GM18507 (cell line): ENCODE measurements at regions not wholly inside any gene's neighbourhood (a gene's known extent, or its start where the extent isn't known, plus 50 kb on each side); places are given as distances from the start of the nearest gene placed in this dataset.
"Not testable (repeated sequence)": the region's sequence is repeated elsewhere in the genome, so short reads cannot be mapped to it uniquely, and the experiment has no call there.

Source experiments
- DNase-seq: peaks from one replicate; pipeline ENCODE4 v3.0.0; 2011; ENCODE audit warnings: low read depth; ENCODE audit not compliant: insufficient read length; ENCODE audit errors: extremely low spot score
- FAIRE-seq: peaks from 2 replicates; lab custom pipeline; 2011; peaks lifted over from hg19 to GRCh38; lab: Jason Lieb, UNC

DNA sequence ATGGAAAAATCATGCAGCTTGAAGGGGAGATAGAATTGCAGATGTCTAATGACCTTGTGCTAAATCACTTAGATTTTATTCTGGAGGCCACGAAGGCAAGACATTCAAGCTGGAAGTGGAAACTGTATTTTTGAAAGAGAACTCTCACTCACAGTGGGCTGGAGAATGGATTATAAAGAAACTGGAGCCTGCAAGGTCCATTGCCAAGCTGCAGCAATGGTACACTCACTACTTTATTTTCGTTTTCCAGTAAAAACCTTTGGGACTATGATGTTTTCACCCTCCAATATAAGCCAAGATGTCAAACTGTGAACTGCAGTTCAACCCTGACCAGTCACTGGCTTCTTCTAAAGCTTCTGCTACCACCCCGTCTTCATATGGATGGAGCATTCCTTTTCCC lies 62.0 kb downstream of the SKIDA1 start:
- DNase-seq (no peak), FAIRE-seq (no peak)

DNA sequence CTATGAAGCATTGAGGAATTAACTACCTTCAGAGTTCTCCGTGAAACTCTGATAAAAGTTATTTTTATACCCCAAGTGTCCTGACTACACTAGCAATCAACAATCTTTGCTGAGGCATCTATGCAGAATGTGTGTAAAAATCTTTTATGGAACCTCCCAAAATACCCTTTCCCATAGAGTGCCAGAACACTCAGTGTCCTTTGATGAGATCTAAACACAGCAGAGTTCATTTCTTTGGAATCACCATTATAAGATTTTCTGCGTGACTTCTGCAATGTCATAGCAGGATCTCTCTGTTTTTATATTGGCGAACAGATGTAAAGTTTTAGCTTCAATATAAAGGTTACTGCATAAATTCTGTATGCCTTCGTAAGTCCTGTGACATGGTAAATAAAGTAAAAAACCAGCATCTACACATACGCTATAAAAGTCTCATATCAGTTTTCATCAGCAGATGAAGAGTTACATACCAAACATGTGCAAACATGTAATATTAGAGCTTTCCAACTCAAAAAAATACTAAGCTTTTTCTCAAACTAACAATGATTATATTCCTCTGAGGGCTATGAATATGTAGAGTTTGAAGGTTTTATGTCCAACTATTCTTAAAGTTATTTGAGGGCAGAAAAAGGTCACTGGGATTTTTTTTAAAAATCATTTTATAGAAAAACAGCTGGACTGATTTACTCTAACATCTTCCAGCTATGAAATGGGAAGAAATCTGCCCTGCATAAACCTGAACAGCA lies 67.2 kb downstream of the SKIDA1 start:
- DNase-seq (no peak), FAIRE-seq (no peak)

DNA sequence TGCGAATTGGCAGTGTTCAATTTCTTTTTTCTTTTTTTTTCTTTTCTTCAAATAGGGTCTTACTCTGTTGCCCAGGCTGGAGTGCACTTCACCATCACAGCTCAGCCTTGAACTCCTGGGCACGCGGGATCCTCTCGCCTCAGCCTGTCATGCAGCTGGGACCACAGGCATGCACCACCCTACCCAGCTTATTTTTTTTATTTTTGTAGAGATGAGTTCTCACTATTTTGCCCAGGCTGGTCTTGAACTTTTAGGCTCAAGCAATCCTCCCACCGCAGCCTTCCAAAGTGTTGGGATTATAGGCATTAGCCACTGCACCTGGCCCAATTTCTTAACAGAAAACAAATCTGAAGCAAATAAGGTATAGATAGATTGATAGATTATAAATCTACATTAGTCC lies 69.3 kb downstream of the SKIDA1 start:
- DNase-seq: no peak
- no peak for FAIRE-seq

DNA sequence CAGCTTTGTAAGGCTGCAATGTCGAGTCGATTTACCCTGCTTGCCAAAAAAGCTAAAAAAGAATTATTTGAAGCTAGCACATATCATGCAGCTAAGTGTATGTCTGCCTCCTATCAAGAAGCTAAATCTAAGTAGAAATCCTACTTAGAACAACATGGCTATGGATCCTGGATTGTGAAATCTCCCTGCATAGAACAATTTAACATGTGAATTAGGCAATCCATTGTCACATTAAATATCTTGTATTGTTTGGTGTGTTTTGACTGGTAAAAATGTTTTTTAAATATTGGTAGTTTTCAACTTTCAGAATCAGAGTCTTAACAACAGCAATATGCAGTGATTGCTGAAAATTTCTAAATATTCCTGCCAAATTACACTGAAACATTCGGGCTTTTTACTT lies 73.3 kb downstream of the SKIDA1 start:
- FAIRE-seq: no peak
- DNase-seq: no peak

DNA sequence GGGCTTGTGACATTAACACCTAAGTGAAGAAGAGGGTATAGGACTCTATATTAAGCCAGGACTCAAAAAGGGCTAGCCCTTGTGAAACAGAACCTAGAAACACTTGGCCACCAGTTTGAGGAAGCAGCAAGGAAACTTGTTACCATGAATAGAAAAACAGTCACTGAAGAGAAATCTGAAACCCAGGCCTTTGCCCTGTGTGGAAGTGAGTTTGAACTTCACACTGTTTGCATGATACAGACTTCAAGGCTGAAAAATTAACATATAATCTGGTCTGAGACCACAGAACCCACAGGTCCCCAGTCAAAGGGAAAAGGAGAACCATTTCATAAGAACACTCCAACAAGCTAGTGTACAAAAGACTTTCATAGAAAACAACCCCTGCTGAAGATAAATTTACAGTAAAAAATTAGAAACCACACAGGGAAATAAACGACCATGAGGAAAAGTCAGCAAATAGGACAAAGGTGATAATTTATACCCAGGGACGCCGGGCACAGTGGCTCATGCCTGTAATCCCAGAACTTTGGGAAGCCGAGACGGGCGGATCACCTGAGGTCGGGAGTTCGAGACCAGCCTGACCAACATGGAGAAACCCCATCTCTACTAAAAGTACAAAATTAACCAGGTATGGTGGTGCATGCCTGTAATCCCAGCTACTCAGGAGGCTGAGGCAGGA lies 76.1 kb downstream of the SKIDA1 start:
- peak; percentile 12 for DNase-seq

DNA sequence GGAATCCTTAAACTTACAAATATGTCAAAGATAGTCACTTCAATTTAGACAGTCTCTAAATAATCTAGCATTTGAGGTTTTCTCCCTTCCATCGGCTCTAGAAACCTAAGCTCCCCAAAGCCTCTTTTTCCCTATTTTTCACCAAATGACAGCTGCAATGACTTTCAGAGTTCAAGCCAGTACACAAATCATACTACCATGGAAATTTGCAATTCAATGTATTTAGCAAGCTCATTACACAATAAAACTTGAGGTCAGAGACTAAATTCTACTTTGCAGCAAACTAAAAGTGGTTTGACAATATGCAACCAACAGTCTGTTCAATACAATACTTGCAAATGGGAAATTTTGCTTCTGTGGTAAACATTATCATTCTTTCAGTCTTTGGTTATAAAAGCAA lies 80.3 kb downstream of the SKIDA1 start:
- no peak for FAIRE-seq

More for the DNA sequence above, 76.1 kb downstream of the SKIDA1 start:
- FAIRE-seq: peak; percentile 31

DNA sequence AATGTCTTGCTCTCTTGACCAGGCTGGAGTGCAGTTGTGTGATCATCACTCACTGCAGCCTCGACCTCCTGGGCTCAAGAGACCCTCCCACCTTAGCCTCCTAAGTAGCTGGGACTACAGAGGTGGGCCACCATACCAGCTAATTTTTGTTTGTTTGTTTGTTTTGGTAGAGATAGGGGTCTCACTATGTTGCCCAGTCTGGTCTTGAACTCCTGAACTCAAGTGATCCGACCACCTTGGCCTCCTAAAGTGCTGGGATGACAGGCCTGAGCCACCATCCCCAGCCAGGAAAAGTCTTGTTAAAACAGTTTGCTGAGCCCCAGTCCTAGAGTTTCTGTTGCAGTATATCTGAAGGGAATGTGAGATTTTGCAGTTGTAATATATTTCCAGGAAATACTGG lies 83.9 kb downstream of the SKIDA1 start:
- FAIRE-seq (no peak), DNase-seq (no peak)

More for the DNA sequence above, 80.3 kb downstream of the SKIDA1 start:
- DNase-seq: no peak

DNA sequence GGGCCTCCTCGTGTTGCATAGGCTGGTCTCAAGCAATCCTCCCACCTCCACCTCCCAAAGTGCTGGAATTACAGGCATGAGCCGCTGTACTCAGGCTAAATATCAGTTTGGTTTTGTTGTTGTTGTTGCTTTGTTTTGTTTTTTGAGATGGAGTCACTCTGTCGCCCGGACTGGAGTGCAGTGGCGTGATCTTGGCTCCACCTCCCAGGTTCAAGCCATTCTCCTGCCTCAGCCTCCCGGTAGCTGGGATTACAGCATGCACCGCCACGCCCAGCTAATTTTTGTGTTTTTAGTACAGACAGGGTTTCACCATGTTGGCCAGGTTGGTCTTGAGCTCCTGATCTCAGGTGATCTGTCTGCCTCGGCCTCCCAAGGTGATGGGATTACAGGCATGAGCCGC lies 86.6 kb downstream of the SKIDA1 start:
- FAIRE-seq, DNase-seq: not testable (repeated sequence)

DNA sequence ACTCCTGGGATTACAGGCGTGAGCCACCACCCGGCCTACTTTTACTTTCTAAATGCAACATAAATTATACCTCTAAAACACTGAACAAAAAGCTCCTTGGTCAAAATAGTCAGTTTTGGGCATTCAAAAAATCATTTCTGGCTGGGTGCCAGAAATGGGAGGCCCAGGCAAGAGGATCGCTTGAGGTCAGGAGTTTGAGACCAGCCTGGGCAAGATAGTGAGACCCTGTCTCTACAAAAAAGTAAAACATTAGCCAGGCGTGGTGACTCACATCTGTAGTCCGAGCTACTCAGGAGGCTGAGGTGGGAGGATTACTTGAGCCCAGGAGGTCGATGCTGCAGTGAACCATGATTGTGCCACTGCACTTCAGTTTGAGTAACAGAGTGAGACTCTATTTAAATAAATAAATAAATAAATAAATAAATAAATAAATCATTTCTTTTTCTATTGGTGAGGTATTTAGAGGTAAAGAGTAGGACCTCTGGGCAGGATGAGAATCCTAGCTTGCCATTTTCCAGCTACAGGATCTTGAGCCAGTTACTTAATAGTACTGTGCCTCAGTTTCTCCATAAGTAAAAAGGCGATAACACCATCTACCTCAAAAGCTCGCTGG lies 87.6 kb downstream of the SKIDA1 start:
- FAIRE-seq: no peak

DNA sequence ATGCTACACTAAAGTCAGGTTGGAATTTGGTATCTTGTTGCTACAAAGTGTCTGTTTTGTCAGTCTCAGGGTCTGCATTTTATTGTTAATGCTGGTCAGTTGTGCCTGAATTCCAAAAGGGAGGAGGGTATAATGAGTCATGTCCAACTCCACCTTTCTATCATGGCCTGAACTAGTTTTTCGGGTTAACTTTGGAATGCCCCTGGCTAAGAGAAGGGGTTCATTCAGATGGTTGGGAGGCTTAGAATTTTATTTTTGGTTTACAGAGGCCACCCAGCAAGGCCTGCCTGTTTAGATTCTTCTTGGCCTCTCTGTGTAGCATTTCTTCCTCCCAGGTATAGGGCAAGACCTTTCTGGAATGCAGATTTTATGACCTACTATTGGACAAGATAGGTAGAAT lies 93.2 kb downstream of the SKIDA1 start:
- FAIRE-seq: no peak
- no peak for DNase-seq

More for the DNA sequence above, 87.6 kb downstream of the SKIDA1 start:
- DNase-seq: no peak

DNA sequence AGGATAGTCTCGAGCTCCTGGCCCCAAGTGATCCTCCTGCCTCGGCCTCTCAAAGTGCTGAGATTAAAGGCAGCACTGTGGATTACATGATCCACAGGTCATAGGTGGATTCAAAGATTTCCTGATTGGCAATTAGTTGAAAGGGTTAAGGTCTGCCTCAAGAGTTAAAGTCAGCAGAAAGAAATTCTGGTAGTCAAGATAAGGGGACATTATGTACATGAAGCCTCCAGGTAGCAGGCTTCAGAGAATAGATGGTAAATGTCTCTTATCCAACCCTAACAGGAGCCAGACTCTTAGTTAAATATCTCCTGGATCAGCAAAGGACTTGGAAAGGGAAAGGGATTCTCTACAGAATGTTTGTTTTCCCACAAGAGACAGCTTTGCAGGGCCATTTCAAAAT lies 93.7 kb downstream of the SKIDA1 start:
- no peak for FAIRE-seq

DNA sequence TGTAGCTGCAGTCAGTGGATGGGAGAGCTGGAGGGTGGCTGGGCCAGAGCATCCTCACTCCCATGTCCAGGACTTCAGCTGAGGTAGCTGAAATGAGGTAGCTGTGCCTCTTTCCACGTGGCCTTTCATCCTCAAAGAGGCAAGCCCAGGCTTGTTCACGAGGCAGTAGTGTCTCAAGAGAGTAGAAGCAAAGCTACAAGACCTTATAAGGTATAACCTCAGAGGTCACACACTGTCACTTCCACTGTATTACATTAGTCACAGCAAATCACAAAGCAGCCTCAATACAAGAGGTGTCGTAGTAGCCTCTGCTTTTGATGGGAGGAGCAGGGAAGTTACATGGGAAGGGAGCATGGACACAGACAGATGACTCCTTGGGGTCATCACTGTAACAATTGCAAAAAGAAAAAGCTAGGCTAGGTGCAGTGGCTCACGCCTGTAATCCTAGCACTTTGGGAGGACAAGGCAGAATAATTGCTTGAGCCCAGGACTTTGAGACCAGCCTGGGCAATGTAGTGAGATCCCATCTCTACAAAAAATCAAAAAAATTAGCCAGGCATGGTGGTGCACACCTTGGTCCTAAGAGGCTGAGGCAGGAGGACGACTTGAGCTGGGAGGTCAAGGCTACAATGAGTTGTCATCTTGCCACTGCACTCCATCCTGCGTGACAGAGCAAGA lies 97.5 kb downstream of the SKIDA1 start:
- DNase-seq: no peak
- FAIRE-seq: no peak

More for the DNA sequence above, 93.7 kb downstream of the SKIDA1 start:
- no peak for DNase-seq

DNA sequence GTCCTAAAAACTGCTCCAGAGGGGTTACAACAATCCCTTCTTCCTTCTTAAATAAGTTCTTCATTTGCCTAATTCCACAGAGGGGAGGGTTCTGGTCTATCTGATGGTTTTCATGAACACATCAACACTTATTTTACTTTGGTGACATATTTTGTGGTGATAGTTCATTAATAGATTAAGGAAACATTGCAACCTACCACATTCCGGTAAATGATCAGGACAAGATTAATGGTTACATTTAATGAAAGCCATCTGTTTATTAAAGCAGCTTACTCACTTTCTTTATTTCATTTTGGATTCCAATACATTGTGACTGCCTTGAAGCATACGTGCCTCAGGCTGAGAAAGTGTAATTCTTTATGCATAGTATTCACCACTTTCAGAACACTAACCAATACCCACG lies 101.0 kb downstream of the SKIDA1 start:
- FAIRE-seq (no peak), DNase-seq (no peak)

DNA sequence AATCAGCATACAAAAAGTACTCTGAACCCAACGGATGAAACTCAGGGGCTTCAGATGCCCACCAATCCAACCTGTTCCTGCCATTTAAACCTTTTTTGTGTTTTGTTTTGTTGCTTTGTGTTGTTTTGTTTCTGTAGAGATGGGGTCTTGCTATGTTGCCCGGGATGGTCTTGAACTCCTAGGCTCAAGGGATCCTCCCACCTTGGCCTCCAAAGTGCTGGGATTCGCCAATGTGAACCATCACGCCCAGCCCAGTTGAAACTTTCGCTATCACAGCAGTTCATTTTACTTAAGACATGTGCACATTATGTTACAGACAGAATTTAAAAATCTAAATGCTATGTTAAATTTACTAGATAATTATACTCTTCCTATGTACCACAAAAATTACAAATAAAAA lies 101.6 kb downstream of the SKIDA1 start:
- FAIRE-seq: no peak
- no peak for DNase-seq

DNA sequence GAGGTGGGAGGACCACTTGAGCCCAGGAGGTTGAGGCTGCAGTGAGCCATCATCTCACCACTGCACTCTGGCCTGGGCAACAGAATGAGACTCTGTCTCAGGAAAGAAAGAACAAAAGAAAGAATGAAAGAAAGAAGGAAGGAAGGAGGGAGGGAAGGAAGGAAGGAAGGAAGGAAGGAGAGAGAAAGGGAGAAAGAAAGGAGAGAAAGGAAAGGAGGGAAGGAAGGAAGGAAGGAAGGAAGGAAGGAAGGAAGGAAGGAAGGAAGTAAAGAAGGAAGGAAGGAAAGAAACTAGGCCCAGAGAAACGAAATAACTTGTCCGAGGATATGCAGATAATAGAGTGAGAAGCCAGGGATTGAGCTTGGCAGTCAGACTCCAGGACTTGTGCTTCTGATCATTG lies 102.1 kb downstream of the SKIDA1 start:
- DNase-seq: no peak
- FAIRE-seq: no peak

DNA sequence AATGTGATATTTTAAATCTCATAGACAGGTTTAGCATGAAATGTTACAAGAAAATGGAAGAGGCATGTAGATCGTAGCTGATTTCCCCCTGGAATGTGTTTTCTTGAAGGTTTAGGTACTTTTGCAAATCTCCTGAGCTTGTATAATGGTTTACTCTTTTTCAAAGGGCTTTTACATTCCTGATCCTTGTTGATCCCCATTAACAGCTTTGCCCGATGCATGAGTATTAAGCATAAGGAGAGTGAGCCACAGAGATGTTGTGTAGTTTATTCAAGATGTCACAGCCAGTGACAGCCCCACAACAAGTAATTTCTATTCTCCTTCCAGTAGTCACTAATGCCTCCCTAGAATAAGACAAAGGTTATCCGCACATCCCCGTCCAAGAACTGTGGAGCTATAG lies 103.7 kb downstream of the SKIDA1 start:
- no peak for DNase-seq
- no peak for FAIRE-seq

DNA sequence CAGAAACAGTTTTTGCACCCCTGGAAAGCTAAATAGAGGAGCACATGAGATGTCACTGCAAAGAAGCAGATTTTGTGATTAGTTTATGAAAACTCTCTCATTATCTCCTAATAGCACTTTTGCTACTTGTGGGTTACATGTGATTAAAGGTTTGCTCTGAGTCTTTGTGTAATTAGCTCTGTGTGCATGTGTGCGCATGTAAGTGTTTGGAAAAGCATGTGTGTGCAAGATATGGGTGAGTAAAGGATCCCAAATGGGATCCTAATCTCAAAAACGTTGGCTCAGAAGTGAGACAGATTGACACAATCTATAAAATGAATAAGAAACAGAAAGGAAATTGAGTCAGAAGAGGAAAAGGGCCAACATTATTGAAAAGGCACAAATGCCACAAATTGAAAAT lies 104.5 kb downstream of the SKIDA1 start:
- FAIRE-seq (no peak), DNase-seq (no peak)

DNA sequence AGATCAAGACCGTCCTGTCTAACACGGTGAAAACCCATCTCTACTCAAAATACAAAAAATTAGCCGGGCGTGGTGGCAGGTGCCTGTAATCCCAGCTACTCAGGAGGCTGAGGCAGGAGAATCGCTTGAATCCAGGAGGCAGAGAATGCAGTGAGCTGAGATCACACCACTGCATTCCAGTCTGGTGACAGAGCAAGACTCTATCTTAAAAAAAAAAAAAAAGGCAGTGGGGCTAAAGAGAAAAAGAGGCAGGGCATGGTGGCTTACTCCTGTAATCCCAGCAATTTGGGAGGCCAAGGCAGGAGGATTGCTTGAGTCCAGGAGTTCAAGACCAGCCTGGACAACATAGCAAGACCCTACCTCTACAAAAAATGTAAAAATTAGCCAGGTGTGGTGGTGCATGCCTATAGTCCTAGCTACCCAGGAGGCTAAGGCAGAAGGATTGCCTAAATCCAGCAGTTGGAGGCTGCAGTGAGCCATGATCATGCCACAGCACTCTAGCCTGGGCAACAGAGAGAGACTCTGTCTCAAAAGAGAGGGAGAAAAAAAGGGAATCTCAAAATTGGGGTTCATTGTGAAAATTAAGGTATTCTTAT lies 106.4 kb downstream of the SKIDA1 start:
- not testable (repeated sequence) for FAIRE-seq, DNase-seq

DNA sequence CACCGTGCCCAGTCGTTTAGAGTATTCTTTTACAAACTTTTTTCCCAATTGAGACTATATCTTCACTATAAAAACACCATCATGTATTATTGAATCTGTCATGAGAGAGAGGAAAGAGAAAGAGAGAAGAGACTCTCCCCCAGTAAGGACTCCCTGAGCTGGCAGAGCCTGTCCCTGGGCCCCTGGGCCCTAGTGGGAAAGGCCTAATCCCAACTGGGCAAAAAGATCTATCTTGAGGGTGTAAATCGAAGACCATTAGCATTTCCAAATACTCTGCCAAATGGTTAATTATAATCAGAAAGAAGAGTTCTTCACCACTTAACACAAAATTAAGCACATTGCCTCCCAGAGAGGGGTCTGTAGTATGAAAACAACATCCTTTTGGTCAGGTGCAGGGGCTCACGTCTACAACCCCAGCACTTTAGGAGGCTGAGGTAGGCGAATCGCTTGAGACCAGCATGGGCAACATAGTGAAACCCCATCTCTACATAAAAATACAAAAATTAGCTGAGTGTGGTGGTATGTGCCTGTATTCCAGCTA lies 108.2 kb downstream of the SKIDA1 start:
- FAIRE-seq (no peak), DNase-seq (no peak)

DNA sequence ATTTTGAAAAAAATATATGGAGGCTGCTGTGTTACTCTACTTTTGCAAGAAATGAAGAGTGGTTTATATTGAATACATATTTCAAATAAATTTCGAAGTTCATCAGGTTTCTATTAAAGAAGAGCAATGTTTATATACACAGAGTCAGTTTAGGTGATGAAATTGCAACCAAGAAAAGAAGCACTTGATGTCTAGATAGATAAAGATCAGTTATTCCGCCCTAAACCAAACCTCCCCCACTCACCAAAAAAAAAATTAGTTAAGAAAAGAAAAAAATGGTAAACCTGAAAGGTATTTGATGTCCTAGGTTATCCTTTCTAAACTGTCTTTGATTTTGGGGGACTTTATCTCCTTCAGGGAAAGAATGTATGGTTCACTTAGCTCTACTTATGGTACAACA lies 111.8 kb downstream of the SKIDA1 start:
- DNase-seq (no peak), FAIRE-seq (no peak)
